ENCODE measurements at regions not wholly inside any gene's neighbourhood (a gene's known extent, or its start where the extent isn't known, plus 50 kb on each side); places are given as distances from the start of the nearest gene placed in this dataset.

DNA sequence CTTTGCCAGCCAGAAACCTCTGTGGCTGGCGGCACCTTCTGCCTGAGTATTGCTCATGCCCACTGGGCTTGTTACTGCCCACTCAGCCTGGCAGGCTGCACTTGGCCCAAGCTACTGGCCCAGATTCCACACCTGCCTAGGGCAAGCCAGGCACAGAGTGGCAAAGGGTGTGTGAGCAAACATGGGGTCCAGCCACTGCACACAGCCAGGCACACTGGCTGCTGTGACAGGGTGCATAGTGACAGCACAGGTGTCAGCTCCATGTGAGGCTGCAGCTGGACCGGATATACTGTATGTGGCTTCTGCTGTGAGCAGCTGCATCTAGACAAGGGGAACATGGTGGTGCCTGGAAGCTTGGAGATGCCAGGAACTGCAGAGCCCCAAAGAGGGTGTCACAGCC, 113.9 kb downstream of the COPS8 start:
- no peak for TF ChIP-seq CTCF (IDR thresholded peaks at IDR 0.05; ENCODE audit: low read depth, low read length, missing control alignments)
- DNase-seq (ENCODE audit: low read depth), result no peak
- no peak overlapping the region for H3K4me3 ChIP-seq (ENCODE audit: low read depth, low read length)

DNA sequence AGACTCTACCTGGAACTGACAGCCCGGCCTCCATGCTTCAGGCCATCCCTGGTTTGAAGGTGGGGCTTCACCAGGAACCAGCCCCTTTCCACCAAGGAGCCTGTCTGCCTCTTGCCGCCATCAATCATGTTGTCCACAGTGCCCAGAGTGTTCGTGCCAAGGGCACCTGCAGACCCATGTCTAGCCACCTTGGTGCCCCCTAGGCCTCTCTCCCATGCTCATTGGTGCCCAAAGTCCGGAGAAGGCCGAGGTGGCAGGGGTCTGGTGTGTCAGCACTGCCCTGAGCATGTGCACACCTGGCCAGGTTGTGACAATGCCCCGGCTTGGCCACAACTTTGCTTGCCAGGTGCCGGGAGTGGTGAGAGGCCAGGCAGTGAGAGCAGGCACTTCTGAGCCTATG, 114.8 kb downstream of the COPS8 start:
- no peak overlapping the region for H3K4me3 ChIP-seq (ENCODE audit: low read depth, low read length)
- no peak for TF ChIP-seq CTCF (IDR thresholded peaks at IDR 0.05; ENCODE audit: low read depth, low read length, missing control alignments)
- no peak for DNase-seq (ENCODE audit: low read depth)

DNA sequence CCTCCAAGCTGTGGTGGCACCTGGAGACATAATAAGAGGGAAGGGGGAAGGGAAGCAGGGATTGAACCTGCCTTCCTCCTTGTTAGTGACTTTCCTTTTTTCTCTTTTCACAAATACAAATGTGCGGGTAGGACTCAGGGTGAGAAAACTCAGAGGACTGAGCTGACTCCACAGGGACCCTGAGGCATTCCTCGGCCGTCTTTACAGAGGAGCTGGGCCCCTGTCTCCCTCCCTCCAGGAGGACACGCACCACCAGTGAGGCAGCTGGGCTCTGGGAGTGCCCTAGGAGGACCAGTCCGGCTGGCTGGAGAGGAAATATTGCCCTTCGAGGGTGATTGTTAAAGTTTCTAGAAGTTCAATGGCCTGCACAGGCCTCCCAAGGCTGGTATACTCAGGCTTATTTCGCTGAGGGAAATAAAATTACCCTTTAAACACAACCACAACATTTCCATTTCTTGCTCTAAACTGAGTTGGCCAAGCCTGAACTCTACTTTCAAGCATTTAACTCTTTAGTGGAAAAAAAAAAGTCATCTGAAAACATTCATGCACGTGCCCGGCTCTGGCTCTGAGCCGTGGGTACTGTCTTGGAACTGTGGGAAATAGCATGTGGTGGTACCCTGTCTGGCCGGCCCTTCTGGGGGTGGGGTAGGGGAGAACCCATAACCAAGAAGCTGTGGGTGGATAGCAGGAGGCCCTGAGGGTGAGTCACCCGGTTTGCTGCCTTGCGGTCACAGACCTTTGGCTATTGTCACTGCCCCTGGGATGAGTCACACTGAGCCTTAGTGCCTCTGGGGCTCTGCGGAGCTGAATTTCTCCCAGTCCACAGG, 116.0 kb downstream of the COPS8 start:
- DNase-seq (ENCODE audit: low read depth), result no peak
- H3K4me3 ChIP-seq (ENCODE audit: low read depth, low read length), result no peak overlapping the region
- TF ChIP-seq CTCF (IDR thresholded peaks at IDR 0.05; ENCODE audit: low read depth, low read length, missing control alignments), result no peak

DNA sequence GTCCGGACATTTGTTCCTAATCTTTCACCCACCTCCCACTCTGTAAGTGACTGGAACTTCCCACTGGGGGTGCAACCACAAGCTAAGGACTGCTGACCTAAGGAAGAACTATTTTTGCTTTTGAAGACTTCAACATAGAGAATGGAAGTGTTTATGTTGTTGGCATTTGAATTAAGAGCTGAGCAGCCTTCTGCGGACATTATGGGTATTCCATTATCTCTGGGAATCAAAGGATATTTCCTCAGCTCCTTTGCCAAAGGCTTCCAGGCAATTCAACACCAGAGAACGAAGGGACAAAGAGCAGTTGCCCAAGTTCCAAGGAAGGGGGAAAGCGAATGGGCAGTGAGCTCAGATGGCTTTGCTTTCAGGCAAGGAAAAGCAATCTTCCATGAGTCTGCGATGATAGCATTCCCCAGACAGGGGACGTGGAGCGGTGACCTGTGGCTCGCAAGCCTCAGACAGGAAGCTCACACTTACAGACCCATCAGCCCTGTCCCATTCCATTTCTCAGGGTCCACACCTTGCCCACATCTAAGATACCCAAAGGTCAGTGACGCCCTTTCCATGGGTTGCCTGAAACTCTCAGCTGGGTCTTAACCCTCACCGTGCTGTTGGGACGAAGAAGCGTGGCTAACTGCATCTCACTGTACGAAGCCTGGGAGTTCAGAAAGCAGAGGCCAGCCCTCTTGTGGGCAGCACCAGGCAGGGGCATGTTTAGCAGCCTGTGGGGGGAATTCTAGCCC, 116.8 kb downstream of the COPS8 start:
- no peak overlapping the region for H3K4me3 ChIP-seq (ENCODE audit: low read depth, low read length)
- DNase-seq (ENCODE audit: low read depth), result no peak
- TF ChIP-seq CTCF (IDR thresholded peaks at IDR 0.05; ENCODE audit: low read depth, low read length, missing control alignments), result no peak

GRCh38 chr2:237205043-237205541, 119.4 kb downstream of the COPS8 start:
- no peak for DNase-seq (ENCODE audit: low read depth)
- no peak for TF ChIP-seq CTCF (IDR thresholded peaks at IDR 0.05; ENCODE audit: low read depth, low read length, missing control alignments)
- H3K4me3 ChIP-seq (ENCODE audit: low read depth, low read length), result no peak overlapping the region

DNA sequence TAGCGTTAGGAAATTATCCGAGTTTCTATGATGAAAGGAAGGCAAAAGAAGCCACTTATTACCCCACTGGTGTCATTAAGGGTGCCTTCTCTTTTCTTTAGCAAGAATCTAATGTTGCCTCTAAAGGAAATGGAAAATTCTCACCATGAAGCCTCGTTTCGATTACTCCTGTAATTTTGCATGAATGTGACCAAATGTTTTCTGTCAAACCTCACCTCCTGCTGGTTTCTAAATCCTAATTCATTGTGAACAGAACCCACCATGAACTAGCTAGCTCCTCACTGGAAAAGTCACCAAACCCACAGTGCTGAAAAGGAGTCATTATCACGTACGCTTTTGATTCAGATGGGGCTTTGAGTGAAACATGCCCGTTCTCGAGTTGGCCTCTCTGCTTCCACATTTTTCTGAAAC, 119.9 kb downstream of the COPS8 start:
- no peak overlapping the region for H3K4me3 ChIP-seq (ENCODE audit: low read depth, low read length)
- no peak for DNase-seq (ENCODE audit: low read depth)
- TF ChIP-seq CTCF (IDR thresholded peaks at IDR 0.05; ENCODE audit: low read depth, low read length, missing control alignments), result no peak
